Nucleus accumbens (tissue), 56 donors: ENCODE measurements at regions not wholly inside any gene's neighbourhood (a gene's known extent, or its start where the extent isn't known, plus 50 kb on each side); places are given as distances from the start of the nearest gene placed in this dataset.

Source experiments
- DNase-seq, 56 donors: peaks; one replicate each; lab custom pipeline; 2025; lab: John Stamatoyannopoulos, UW

GRCh38 chr10:78182841-78183240, 149.2 kb downstream of the RPS24 start:
- no peak for DNase-seq

- DNase-seq, result peak in 29 of 56 donors; percentile 6 to 84 (median 52)
These were observed 151.4 kb downstream of the RPS24 start for GRCh38 chr10:78184851-78185692.

DNA sequence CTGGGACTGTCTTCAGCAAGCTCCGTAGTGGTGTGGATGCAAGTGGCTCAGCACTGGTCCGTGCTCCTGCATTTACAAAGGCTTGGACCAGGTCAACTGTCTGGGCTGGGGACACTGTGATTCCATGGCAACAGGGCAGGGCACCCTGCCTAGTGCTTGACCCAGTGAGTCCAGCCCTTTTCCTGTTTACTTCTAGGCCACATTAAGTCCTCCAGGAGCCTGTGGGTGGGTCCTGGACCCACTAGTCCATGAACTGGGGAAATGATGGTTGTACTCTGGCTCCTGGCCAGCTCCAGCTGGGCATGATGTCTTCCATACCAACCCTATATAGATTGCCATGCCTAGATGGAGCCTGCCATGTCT, 152.0 kb downstream of the RPS24 start:
- DNase-seq, result peak in 21 of 56 donors; percentile 4 to 59 (median 33)

DNA sequence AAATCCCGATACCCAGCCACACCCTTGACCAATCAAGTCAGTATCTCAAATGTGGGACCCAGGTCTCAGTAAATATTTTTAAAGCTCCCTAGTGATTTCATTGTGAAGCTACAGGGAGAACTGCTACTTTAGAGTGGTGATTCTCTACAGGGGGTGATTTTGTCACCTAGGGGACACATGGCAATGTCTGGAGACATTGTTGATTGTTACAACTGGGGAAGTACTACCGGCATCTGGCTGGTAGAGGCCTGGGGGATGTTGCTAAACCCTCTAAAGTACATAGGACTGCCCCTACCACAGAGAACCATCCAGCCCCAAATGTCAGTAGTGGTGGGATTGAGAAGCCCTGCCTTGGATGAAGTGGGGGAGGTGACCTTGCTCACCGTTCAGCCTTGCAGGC, 152.9 kb downstream of the RPS24 start:
- no peak for DNase-seq

GRCh38 chr10:78187371-78187770, 153.7 kb downstream of the RPS24 start:
- no peak for DNase-seq

- no peak for DNase-seq
These were observed 154.8 kb downstream of the RPS24 start for GRCh38 chr10:78188446-78188845.

DNA sequence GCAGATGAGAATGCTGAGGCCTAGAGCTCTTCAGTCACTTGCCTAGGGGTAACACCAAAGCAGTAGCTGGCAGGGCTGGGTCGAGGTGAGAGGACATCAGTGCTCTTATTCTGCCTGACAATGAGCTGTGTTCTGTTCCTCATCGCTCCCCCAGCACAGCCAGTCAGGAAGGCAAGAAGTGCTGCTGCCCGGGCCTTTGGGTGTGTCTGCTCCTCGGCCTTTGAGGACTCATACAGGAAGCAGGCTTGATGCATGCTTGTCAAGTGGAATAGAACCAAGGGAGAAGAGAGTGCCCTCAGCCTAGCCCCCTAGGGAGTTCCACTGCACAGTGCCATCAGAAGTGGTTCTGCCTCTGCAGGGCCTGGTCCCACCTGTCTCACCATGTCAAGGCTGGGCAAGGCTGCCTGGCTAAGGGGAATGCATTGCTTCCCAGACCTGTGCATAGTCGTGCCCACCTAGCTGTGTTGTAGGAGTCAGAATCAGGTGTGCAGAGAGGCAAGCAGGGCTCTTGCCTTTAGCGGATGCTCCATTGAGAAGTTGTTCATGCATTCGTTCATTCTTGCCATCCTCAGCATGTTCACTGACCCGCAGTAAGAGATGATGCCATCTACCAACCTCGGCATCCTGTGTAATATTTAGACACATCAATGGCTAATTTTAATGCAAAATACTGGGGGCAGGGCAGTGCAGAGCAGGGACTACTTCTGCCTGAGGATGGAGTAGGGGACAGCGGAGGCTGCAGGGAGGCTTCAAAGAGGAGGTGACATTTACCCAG, 156.6 kb downstream of the RPS24 start:
- no peak for DNase-seq

GRCh38 chr10:78191301-78191700, 157.6 kb downstream of the RPS24 start:
- no peak for DNase-seq

- no peak for DNase-seq
These were observed 159.5 kb downstream of the RPS24 start for GRCh38 chr10:78193189-78193588.

GRCh38 chr10:78194050-78194449, 160.4 kb downstream of the RPS24 start:
- DNase-seq, result no peak

DNA sequence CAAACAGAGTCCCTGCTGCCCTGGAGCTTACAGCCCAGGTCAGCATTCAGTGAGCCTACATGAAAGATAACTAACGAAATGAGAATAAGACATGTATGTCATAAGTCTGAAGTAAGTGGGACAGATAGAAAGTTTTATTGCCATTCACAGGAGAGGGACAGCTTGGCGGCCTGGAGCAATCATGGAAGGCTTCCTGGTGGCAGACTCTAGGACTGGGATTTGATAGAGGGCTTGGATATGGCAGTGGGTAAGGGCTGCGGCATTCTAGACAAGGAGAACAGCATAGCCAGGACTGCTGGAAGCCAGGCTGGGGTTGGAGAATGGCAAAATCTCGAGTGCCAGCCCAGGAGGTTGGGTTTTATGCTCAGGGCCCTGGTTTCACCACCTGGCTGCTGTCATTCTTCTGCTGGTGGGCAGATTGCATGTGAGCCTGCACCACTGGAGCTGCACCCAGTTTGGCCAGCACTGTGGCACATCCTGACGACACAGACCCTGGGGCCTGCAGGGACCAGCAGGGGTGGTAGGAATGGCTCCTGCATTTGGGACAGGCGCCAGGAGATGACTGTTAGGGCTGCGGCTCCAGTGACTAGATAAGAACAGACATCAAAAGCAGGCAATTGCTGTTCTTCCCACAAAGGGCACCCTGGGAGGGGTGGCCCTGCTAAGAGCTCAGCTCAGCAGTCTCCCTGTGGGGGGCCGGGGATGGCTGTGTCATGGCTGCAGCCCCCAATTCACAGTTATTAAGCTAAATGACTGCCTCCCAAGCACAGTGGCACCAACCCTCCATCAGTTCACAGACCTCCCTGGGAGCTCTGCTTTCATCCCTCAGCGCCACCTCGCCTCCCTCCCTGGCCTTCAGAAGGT, 161.1 kb downstream of the RPS24 start:
- DNase-seq, result no peak

GRCh38 chr10:78196396-78196795, 162.7 kb downstream of the RPS24 start:
- DNase-seq, result no peak

GRCh38 chr10:78196964-78197363, 163.3 kb downstream of the RPS24 start:
- DNase-seq, result no peak

- DNase-seq, result no peak
These were observed 164.1 kb downstream of the RPS24 start for GRCh38 chr10:78197628-78198272.

GRCh38 chr10:78199005-78199725, 165.5 kb downstream of the RPS24 start:
- no peak for DNase-seq

- DNase-seq, result no peak
These were observed 166.1 kb downstream of the RPS24 start for GRCh38 chr10:78199759-78200158.

DNA sequence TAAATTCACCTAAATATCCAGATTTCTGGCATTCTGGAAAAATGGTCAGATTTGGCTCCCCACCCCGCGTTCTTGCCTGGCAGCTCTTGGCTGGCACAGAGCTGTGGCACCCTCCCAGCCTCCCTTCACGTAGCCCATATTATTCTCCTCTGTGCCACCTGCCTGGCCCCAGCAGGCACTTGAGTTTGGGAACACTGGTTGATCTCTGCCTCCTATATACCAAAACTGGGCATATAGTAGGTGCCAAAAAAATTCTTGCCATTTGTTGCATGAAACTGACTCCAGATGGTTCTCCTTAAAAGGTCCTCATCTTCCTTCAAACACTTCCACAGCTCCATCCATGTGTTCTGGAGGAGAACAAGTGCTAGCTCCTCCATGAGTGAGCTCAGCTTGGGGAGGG, 167.0 kb downstream of the RPS24 start:
- no peak for DNase-seq

DNA sequence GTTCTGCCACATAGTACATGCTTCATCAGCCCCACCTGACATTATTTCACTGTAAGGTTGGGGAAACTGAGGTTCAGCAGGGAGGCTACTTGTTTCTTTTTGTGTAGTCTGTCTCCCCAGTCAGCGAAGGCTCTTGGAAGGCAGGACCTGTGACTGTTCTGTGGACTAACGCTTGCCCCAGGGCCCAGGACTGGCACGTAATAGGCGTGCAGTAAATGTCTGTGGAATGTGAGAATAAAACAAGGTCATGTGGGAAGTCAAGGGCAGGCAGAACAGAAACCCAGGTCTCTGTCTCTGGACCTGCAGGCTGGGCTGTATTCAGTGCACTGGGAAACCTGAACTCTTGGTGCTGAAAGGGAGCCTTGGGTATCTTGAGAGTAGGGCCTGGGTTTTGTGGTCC, 168.7 kb downstream of the RPS24 start:
- DNase-seq, result no peak

GRCh38 chr10:78203915-78204818, 170.5 kb downstream of the RPS24 start:
- no peak for DNase-seq
